ENCODE measurements at regions not wholly inside any gene's neighbourhood (a gene's known extent, or its start where the extent isn't known, plus 50 kb on each side); places are given as distances from the start of the nearest gene placed in this dataset.

- no peak overlapping the region for H3K4me2 ChIP-seq (ENCODE audit: low read depth, low read length, poor library complexity, severe bottlenecking)
- no peak overlapping the region for H2AFZ ChIP-seq (ENCODE audit: low read depth, low read length, severe bottlenecking)
- H3K9me3 ChIP-seq (ENCODE audit: insufficient read depth, low read length): no peaks in the 10 kb centered on the region
- no peaks in the 10 kb centered on the region for H3K36me3 ChIP-seq (ENCODE audit: low read length)
- TF ChIP-seq CTCF (IDR thresholded peaks at IDR 0.05; ENCODE audit: insufficient read depth, low read length, poor library complexity, severe bottlenecking): no peak
- no peak for TF ChIP-seq EZH2phosphoT487 (conservative IDR thresholded peaks at IDR 0.05; ENCODE audit: low read length)
- no peaks in the 10 kb centered on the region for H3K27me3 ChIP-seq (ENCODE audit: low read length)
- no peak overlapping the region for H3K27ac ChIP-seq (ENCODE audit: low read depth, low read length)
- no peaks in the 10 kb centered on the region for H3K9me2 ChIP-seq (replicated peaks; ENCODE audit: insufficient read depth, low read length)
- H3F3A ChIP-seq (ENCODE audit: insufficient read depth): no peaks in the 10 kb centered on the region
- no peak overlapping the region for H3K4me3 ChIP-seq (ENCODE audit: insufficient read depth, low read length, poor library complexity, severe bottlenecking)
- H3K79me2 ChIP-seq (ENCODE audit: insufficient read depth, low read length): no peaks in the 10 kb centered on the region
- H4K20me1 ChIP-seq (ENCODE audit: low read depth, low read length): no peaks in the 10 kb centered on the region
- no peak overlapping the region for H3K9ac ChIP-seq (ENCODE audit: low read length)
Measured at GRCh38 chr22:49270595-49271368, 556.9 kb downstream of the BRD1 start.

GRCh38 chr22:49269928-49270327, 557.7 kb downstream of the BRD1 start:
- Histone ChIP-seq H3K27ac (ENCODE audit: low read depth, low read length) (no peak overlapping the region), H3K9me2 (replicated peaks; ENCODE audit: insufficient read depth, low read length) (no peaks in the 10 kb centered on the region), H3K27me3 (ENCODE audit: low read length) (no peaks in the 10 kb centered on the region), H3K36me3 (ENCODE audit: low read length) (no peaks in the 10 kb centered on the region), H3K9ac (ENCODE audit: low read length) (no peak overlapping the region), H3K4me2 (ENCODE audit: low read depth, low read length, poor library complexity, severe bottlenecking) (no peak overlapping the region), H3K9me3 (ENCODE audit: insufficient read depth, low read length) (no peaks in the 10 kb centered on the region), H3K79me2 (ENCODE audit: insufficient read depth, low read length) (no peaks in the 10 kb centered on the region), H3F3A (ENCODE audit: insufficient read depth) (no peaks in the 10 kb centered on the region), H2AFZ (ENCODE audit: low read depth, low read length, severe bottlenecking) (no peak overlapping the region), H3K4me3 (ENCODE audit: insufficient read depth, low read length, poor library complexity, severe bottlenecking) (no peak overlapping the region), H4K20me1 (ENCODE audit: low read depth, low read length) (no peaks in the 10 kb centered on the region)
- no peak for TF ChIP-seq CTCF (IDR thresholded peaks at IDR 0.05; ENCODE audit: insufficient read depth, low read length, poor library complexity, severe bottlenecking)

- Histone ChIP-seq H3K4me3 (ENCODE audit: insufficient read depth, low read length, poor library complexity, severe bottlenecking) (no peak overlapping the region), H3K27ac (ENCODE audit: low read depth, low read length) (no peak overlapping the region), H3K9ac (ENCODE audit: low read length) (no peak overlapping the region), H3K9me2 (replicated peaks; ENCODE audit: insufficient read depth, low read length) (no peaks in the 10 kb centered on the region), H3K79me2 (ENCODE audit: insufficient read depth, low read length) (no peaks in the 10 kb centered on the region), H3K4me2 (ENCODE audit: low read depth, low read length, poor library complexity, severe bottlenecking) (no peak overlapping the region), H3F3A (ENCODE audit: insufficient read depth) (no peaks in the 10 kb centered on the region), H2AFZ (ENCODE audit: low read depth, low read length, severe bottlenecking) (no peak overlapping the region), H3K36me3 (ENCODE audit: low read length) (no peaks in the 10 kb centered on the region), H3K9me3 (ENCODE audit: insufficient read depth, low read length) (no peaks in the 10 kb centered on the region), H3K27me3 (ENCODE audit: low read length) (no peaks in the 10 kb centered on the region), H4K20me1 (ENCODE audit: low read depth, low read length) (no peaks in the 10 kb centered on the region)
- TF ChIP-seq CTCF (IDR thresholded peaks at IDR 0.05; ENCODE audit: insufficient read depth, low read length, poor library complexity, severe bottlenecking) (no peak), EZH2phosphoT487 (conservative IDR thresholded peaks at IDR 0.05; ENCODE audit: low read length) (no peak)
Measured at GRCh38 chr22:49269371-49269770, 558.3 kb downstream of the BRD1 start.
